ENCODE measurements at regions not wholly inside any gene's neighbourhood (a gene's known extent, or its start where the extent isn't known, plus 50 kb on each side); places are given as distances from the start of the nearest gene placed in this dataset.

- no peak for DNase-seq (ENCODE audit: low read depth in 1 of 2, low spot score in 1 of 2)
- TF ChIP-seq SPI1 (IDR thresholded peaks at IDR 0.05; ENCODE audit: borderline replicate concordance, low read depth) (no peak), CTCF (IDR thresholded peaks at IDR 0.05; ENCODE audit: insufficient read depth, low read length) (no peak), POLR2AphosphoS5 (IDR thresholded peaks at IDR 0.05; ENCODE audit: low read depth) (no peak), REST (IDR thresholded peaks at IDR 0.05; ENCODE audit: insufficient replicate concordance, low read depth) (no peak), GABPA (IDR thresholded peaks at IDR 0.05; ENCODE audit: low read depth) (no peak)
- no peak overlapping the region for H3K27ac ChIP-seq (replicated peaks)
- no peaks in the 10 kb centered on the region for H3K27me3 ChIP-seq (ENCODE audit: insufficient read depth, poor library complexity, severe bottlenecking)
- no peak overlapping the region for H3K4me3 ChIP-seq (replicated peaks; ENCODE audit: insufficient read depth, low read length)
Observed at GRCh38 chr2:104078431-104079157, 775.3 kb upstream of the POU3F3 start.

GRCh38 chr2:104088745-104089144 is 765.2 kb upstream of the POU3F3 start:
- TF ChIP-seq GABPA (IDR thresholded peaks at IDR 0.05; ENCODE audit: low read depth), result no peak
- no peak for TF ChIP-seq SPI1 (IDR thresholded peaks at IDR 0.05; ENCODE audit: borderline replicate concordance, low read depth)
- no peak for TF ChIP-seq CTCF (IDR thresholded peaks at IDR 0.05; ENCODE audit: insufficient read depth, low read length)
- no peak for TF ChIP-seq REST (IDR thresholded peaks at IDR 0.05; ENCODE audit: insufficient replicate concordance, low read depth)
- TF ChIP-seq POLR2AphosphoS5 (IDR thresholded peaks at IDR 0.05; ENCODE audit: low read depth), result no peak
- H3K4me3 ChIP-seq (replicated peaks; ENCODE audit: insufficient read depth, low read length), result no peak overlapping the region
- no peak for DNase-seq (ENCODE audit: low read depth in 1 of 2, low spot score in 1 of 2)
- no peaks in the 10 kb centered on the region for H3K27me3 ChIP-seq (ENCODE audit: insufficient read depth, poor library complexity, severe bottlenecking)
- H3K27ac ChIP-seq (replicated peaks), result no peak overlapping the region

- H3K27me3 ChIP-seq (ENCODE audit: insufficient read depth, poor library complexity, severe bottlenecking), result no peaks in the 10 kb centered on the region
- no peak overlapping the region for H3K27ac ChIP-seq (replicated peaks)
- no peak for TF ChIP-seq CTCF (IDR thresholded peaks at IDR 0.05; ENCODE audit: insufficient read depth, low read length)
- TF ChIP-seq REST (IDR thresholded peaks at IDR 0.05; ENCODE audit: insufficient replicate concordance, low read depth), result no peak
- no peak for TF ChIP-seq POLR2AphosphoS5 (IDR thresholded peaks at IDR 0.05; ENCODE audit: low read depth)
- no peak for TF ChIP-seq SPI1 (IDR thresholded peaks at IDR 0.05; ENCODE audit: borderline replicate concordance, low read depth)
- no peak for TF ChIP-seq GABPA (IDR thresholded peaks at IDR 0.05; ENCODE audit: low read depth)
- H3K4me3 ChIP-seq (replicated peaks; ENCODE audit: insufficient read depth, low read length), result no peak overlapping the region
- DNase-seq (ENCODE audit: low read depth in 1 of 2, low spot score in 1 of 2), result no peak
Observed at GRCh38 chr2:104090407-104090806, 763.5 kb upstream of the POU3F3 start.

Data from HL-60 (cell line).